ENCODE measurements at regions not wholly inside any gene's neighbourhood (a gene's known extent, or its start where the extent isn't known, plus 50 kb on each side); places are given as distances from the start of the nearest gene placed in this dataset.

- in situ Hi-C loops (cut with MboI; ENCODE audit: low pct_unique_long_range_greater_than_20kb, low sequenced_read_pairs, unreplicated experiment): no loop called here
- TF ChIP-seq CTCF (IDR thresholded peaks at IDR 0.05; ENCODE audit: extremely low read depth, insufficient read depth, missing control alignments): no peak
- DNase-seq (ENCODE audit: low spot score): no peak
Observed at GRCh38 chr2:44051593-44052347, 56.0 kb upstream of the LRPPRC start.

GRCh38 chr2:44052584-44052983 lies 56.8 kb upstream of the LRPPRC start:
- TF ChIP-seq CTCF (IDR thresholded peaks at IDR 0.05; ENCODE audit: extremely low read depth, insufficient read depth, missing control alignments): no peak
- in situ Hi-C loops (cut with MboI; ENCODE audit: low pct_unique_long_range_greater_than_20kb, low sequenced_read_pairs, unreplicated experiment): no loop called here
- no peak for DNase-seq (ENCODE audit: low spot score)

GRCh38 chr2:44053052-44053451 lies 57.3 kb upstream of the LRPPRC start:
- in situ Hi-C loops (cut with MboI; ENCODE audit: low pct_unique_long_range_greater_than_20kb, low sequenced_read_pairs, unreplicated experiment): no loop called here
- no peak for DNase-seq (ENCODE audit: low spot score)
- TF ChIP-seq CTCF (IDR thresholded peaks at IDR 0.05; ENCODE audit: extremely low read depth, insufficient read depth, missing control alignments): no peak

- no peak for TF ChIP-seq CTCF (IDR thresholded peaks at IDR 0.05; ENCODE audit: extremely low read depth, insufficient read depth, missing control alignments)
- no peak for DNase-seq (ENCODE audit: low spot score)
- in situ Hi-C loops (cut with MboI; ENCODE audit: low pct_unique_long_range_greater_than_20kb, low sequenced_read_pairs, unreplicated experiment): no loop called here
Observed at GRCh38 chr2:44053456-44053855, 57.7 kb upstream of the LRPPRC start.

- in situ Hi-C loops (cut with MboI; ENCODE audit: low pct_unique_long_range_greater_than_20kb, low sequenced_read_pairs, unreplicated experiment): no loop called here
- no peak for TF ChIP-seq CTCF (IDR thresholded peaks at IDR 0.05; ENCODE audit: extremely low read depth, insufficient read depth, missing control alignments)
- no peak for DNase-seq (ENCODE audit: low spot score)
Observed at GRCh38 chr2:44055229-44055628, 59.4 kb upstream of the LRPPRC start.

GRCh38 chr2:44055664-44056063 lies 59.9 kb upstream of the LRPPRC start:
- DNase-seq (ENCODE audit: low spot score): no peak
- in situ Hi-C loops (cut with MboI; ENCODE audit: low pct_unique_long_range_greater_than_20kb, low sequenced_read_pairs, unreplicated experiment): no loop called here
- TF ChIP-seq CTCF (IDR thresholded peaks at IDR 0.05; ENCODE audit: extremely low read depth, insufficient read depth, missing control alignments): no peak

Measured in GM13977 (cell line).